ENCODE measurements at regions not wholly inside any gene's neighbourhood (a gene's known extent, or its start where the extent isn't known, plus 50 kb on each side); places are given as distances from the start of the nearest gene placed in this dataset.

DNA sequence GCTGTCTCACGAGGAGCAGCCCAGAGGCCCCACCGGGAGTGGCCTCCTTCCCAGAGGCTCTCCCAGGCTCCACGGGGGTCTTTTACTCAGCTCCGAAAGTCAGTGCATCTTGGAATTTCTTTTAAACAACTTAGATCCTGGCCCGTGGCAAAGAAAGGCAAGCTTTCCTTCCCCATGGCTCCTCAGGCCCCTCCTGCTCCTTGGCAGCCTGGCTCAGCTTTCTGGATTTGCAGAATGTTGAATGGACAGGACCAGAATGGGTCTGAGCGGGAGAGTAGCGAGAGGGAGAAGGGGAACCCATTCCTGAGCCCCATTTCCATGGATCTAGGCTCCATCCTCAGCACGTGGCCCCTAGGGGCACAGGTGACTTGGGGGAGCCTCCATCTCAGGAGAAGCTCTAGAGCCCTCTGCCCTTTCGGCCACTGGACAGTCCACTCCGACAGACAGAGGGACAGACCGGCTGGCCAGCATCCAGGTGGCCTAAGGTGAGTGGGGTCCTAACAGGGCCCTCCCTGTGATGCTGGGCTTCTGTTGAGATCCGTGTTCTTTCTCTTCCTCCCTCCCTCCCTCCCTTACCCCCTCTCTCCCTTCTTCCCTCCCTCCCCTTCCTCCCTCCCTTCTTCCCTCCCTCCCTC, 173.9 kb upstream of the PPP1R26 start:
- TF ChIP-seq CTCF (IDR thresholded peaks at IDR 0.05): no peak
- TF ChIP-seq POLR2A (IDR thresholded peaks at IDR 0.05): no peak
